ENCODE measurements at regions not wholly inside any gene's neighbourhood (a gene's known extent, or its start where the extent isn't known, plus 50 kb on each side); places are given as distances from the start of the nearest gene placed in this dataset.

DNA sequence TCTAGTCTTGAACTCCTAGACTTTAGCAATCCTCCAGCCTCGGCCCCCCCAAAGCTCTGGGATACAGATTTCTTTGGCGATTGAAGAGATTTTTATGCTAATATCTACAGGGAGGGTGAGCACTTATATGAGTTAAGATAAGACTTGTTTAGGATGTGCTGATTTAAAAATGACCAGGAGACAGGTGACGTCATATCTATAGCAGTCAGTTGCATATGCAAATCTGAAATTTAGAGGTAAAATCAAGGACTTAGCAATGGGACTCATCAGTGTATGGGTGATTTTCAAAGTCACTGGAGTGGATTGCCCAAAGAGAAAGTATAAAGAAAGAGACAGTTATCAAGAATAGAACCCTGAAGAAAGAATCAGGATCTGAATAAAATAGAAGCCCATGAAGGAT lies 394.5 kb downstream of the ADGRL2 start:
- TF ChIP-seq CTCF (IDR thresholded peaks at IDR 0.05) (no peak), POLR2A (IDR thresholded peaks at IDR 0.05) (no peak), EP300 (IDR thresholded peaks at IDR 0.05) (no peak)
